GM19372 (cell line): ENCODE measurements at regions not wholly inside any gene's neighbourhood (a gene's known extent, or its start where the extent isn't known, plus 50 kb on each side); places are given as distances from the start of the nearest gene placed in this dataset.

Experiments used
- ATAC-seq: cut with Tn5 transposase; IDR thresholded peaks from one replicate; pipeline ENCODE4 v1.9.1; 2021; ENCODE audit warnings: mild to moderate bottlenecking, low read depth, moderate library complexity; ENCODE audit not compliant: unreplicated experiment

GRCh38 chr1:232556351-232556750 lies 73.6 kb downstream of the SIPA1L2 start:
- no peak for ATAC-seq

- no peak for ATAC-seq
Measured at GRCh38 chr1:232555494-232556210, 74.3 kb downstream of the SIPA1L2 start.

- ATAC-seq: no peak
Measured at GRCh38 chr1:232554409-232554808, 75.5 kb downstream of the SIPA1L2 start.

- no peak for ATAC-seq
Measured at GRCh38 chr1:232553809-232554208, 76.1 kb downstream of the SIPA1L2 start.

GRCh38 chr1:232553050-232553754 lies 76.7 kb downstream of the SIPA1L2 start:
- ATAC-seq: no peak

- ATAC-seq: no peak
Measured at GRCh38 chr1:232551386-232551785, 78.5 kb downstream of the SIPA1L2 start.

- ATAC-seq: no peak
Measured at GRCh38 chr1:232550007-232550406, 79.9 kb downstream of the SIPA1L2 start.

- ATAC-seq: no peak
Measured at GRCh38 chr1:232548691-232549090, 81.2 kb downstream of the SIPA1L2 start.

- ATAC-seq: no peak
Measured at GRCh38 chr1:232547938-232548484, 81.9 kb downstream of the SIPA1L2 start.

- ATAC-seq: no peak
Measured at GRCh38 chr1:232542633-232543593, 87.0 kb downstream of the SIPA1L2 start.

GRCh38 chr1:232538943-232539302 lies 91.0 kb downstream of the SIPA1L2 start:
- ATAC-seq: no peak

GRCh38 chr1:232538224-232538942 lies 91.5 kb downstream of the SIPA1L2 start:
- no peak for ATAC-seq

- no peak for ATAC-seq
Measured at GRCh38 chr1:232534552-232535517, 95.1 kb downstream of the SIPA1L2 start.

- ATAC-seq: no peak
Measured at GRCh38 chr1:232533328-232533727, 96.6 kb downstream of the SIPA1L2 start.

GRCh38 chr1:232532901-232533300 lies 97.0 kb downstream of the SIPA1L2 start:
- ATAC-seq: no peak

- no peak for ATAC-seq
Measured at GRCh38 chr1:232531291-232531690, 98.6 kb downstream of the SIPA1L2 start.

GRCh38 chr1:232529747-232530146 lies 100.2 kb downstream of the SIPA1L2 start:
- no peak for ATAC-seq

GRCh38 chr1:232528472-232529089 lies 101.4 kb downstream of the SIPA1L2 start:
- ATAC-seq: no peak

- ATAC-seq: no peak
Measured at GRCh38 chr1:232524056-232524455, 105.9 kb downstream of the SIPA1L2 start.
